ENCODE measurements at regions not wholly inside any gene's neighbourhood (a gene's known extent, or its start where the extent isn't known, plus 50 kb on each side); places are given as distances from the start of the nearest gene placed in this dataset.

- no peaks in the 10 kb centered on the region for H3K36me3 ChIP-seq
- H3K27me3 ChIP-seq: no peaks in the 10 kb centered on the region
- H3K9me3 ChIP-seq: no peaks in the 10 kb centered on the region
- DNase-seq (ENCODE audit: low spot score): no peak
- H3K27ac ChIP-seq: no peak overlapping the region
- TF ChIP-seq CTCF (IDR thresholded peaks at IDR 0.05): no peak
- no peak overlapping the region for H3K4me3 ChIP-seq
- no peaks in the 10 kb centered on the region for H3K4me1 ChIP-seq
Observed at GRCh38 chr7:86262781-86263180, 380.9 kb upstream of the GRM3 start.

GRCh38 chr7:86257894-86258293 is 385.8 kb upstream of the GRM3 start:
- no peak for TF ChIP-seq CTCF (IDR thresholded peaks at IDR 0.05)
- Histone ChIP-seq H3K9me3 (no peaks in the 10 kb centered on the region), H3K36me3 (no peaks in the 10 kb centered on the region), H3K4me3 (no peak overlapping the region), H3K27me3 (no peaks in the 10 kb centered on the region), H3K4me1 (no peaks in the 10 kb centered on the region), H3K27ac (no peak overlapping the region)
- no peak for DNase-seq (ENCODE audit: low spot score)

GRCh38 chr7:86252406-86252805 is 391.3 kb upstream of the GRM3 start:
- Histone ChIP-seq H3K4me1 (no peaks in the 10 kb centered on the region), H3K36me3 (no peaks in the 10 kb centered on the region), H3K9me3 (no peaks in the 10 kb centered on the region), H3K4me3 (no peak overlapping the region), H3K27ac (no peak overlapping the region), H3K27me3 (no peaks in the 10 kb centered on the region)
- DNase-seq (ENCODE audit: low spot score): no peak
- no peak for TF ChIP-seq CTCF (IDR thresholded peaks at IDR 0.05)

- no peak for TF ChIP-seq CTCF (IDR thresholded peaks at IDR 0.05)
- H3K27me3 ChIP-seq: no peaks in the 10 kb centered on the region
- no peaks in the 10 kb centered on the region for H3K9me3 ChIP-seq
- H3K36me3 ChIP-seq: no peaks in the 10 kb centered on the region
- H3K4me3 ChIP-seq: no peak overlapping the region
- no peaks in the 10 kb centered on the region for H3K4me1 ChIP-seq
- DNase-seq (ENCODE audit: low spot score): no peak
- no peak overlapping the region for H3K27ac ChIP-seq
Observed at GRCh38 chr7:86248977-86249376, 394.7 kb upstream of the GRM3 start.

- no peak for TF ChIP-seq CTCF (IDR thresholded peaks at IDR 0.05)
- Histone ChIP-seq H3K4me3 (no peak overlapping the region), H3K27ac (no peak overlapping the region), H3K4me1 (no peaks in the 10 kb centered on the region), H3K27me3 (no peaks in the 10 kb centered on the region), H3K36me3 (no peaks in the 10 kb centered on the region), H3K9me3 (no peaks in the 10 kb centered on the region)
- DNase-seq (ENCODE audit: low spot score): no peak
Observed at GRCh38 chr7:86243171-86243570, 400.5 kb upstream of the GRM3 start.

- H3K4me3 ChIP-seq: no peak overlapping the region
- no peak for TF ChIP-seq CTCF (IDR thresholded peaks at IDR 0.05)
- no peak overlapping the region for H3K27ac ChIP-seq
- H3K4me1 ChIP-seq: no peaks in the 10 kb centered on the region
- DNase-seq (ENCODE audit: low spot score): no peak
- no peaks in the 10 kb centered on the region for H3K27me3 ChIP-seq
- no peaks in the 10 kb centered on the region for H3K9me3 ChIP-seq
- H3K36me3 ChIP-seq: no peaks in the 10 kb centered on the region
Observed at GRCh38 chr7:86226191-86226590, 417.5 kb upstream of the GRM3 start.
